CD4-positive, alpha-beta T cell treated with Interleukin-6 at 100 ng/mL for 8 hours (primary cell): ENCODE measurements at regions not wholly inside any gene's neighbourhood (a gene's known extent, or its start where the extent isn't known, plus 50 kb on each side); places are given as distances from the start of the nearest gene placed in this dataset.

ENCODE experiments used
- DNase-seq: peaks from one replicate; pipeline ENCODE4 v3.0.0-alpha.2; 2020; ENCODE audit warnings: mixed read lengths, low spot score

DNA sequence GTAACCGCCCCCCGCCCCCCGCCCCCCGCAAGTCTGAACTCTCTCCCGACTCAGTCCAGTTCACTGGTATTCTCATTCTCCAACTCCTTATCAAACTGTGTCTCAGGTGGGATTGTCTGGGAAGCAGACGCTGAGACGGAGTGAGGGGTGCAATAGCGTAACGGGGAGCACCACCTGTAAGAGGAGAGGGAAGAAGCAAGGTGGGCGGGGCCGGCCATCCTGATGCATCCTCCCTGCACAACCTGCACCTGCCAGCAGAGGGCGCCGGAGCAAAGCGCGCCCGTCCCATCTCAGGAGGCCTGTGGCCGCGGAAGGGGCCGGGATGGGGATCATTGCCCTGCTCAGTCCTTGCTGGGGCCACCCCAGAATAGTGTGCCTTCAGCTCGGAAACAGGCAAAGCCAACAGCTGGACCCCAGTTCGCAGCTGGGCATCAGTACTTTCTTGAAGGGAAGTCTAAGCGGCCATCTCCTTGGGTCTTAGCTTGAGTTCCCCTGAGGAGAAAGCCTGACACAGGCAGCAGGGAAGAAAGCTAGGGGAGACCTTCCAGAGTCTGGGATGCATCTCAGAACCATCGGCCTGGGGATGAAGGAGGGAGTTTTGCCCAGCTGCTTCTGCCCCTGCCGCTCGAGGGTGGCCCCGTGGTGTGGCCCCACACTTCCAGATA lies 208.0 kb downstream of the TFCP2L1 start:
- DNase-seq: peak; percentile 22

- no peak for DNase-seq
Observed at GRCh38 chr2:121078899-121079298, 206.1 kb downstream of the TFCP2L1 start.

GRCh38 chr2:121080013-121080772 lies 204.8 kb downstream of the TFCP2L1 start:
- no peak for DNase-seq

DNA sequence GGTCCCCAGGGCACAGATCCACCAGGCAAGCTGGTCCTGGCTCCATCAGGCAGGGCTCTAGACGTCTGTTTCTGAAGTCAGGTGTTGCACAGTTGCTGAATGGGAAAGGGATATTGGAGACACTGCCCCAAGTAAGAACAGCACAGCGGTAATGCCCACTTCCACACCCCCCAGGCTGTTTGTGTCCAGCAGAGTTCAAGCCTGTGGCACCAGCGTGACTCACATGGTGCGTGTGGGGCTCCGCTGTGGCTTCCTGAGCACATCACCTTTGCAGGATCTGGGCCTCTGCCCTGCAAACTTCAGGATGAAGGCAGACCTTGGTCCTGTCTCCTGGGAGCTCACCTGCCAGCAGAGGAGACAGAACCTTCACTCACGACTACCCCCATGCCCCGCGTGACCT lies 203.3 kb downstream of the TFCP2L1 start:
- no peak for DNase-seq

GRCh38 chr2:121082191-121082590 lies 202.8 kb downstream of the TFCP2L1 start:
- no peak for DNase-seq

GRCh38 chr2:121084130-121084680 lies 200.8 kb downstream of the TFCP2L1 start:
- no peak for DNase-seq

DNA sequence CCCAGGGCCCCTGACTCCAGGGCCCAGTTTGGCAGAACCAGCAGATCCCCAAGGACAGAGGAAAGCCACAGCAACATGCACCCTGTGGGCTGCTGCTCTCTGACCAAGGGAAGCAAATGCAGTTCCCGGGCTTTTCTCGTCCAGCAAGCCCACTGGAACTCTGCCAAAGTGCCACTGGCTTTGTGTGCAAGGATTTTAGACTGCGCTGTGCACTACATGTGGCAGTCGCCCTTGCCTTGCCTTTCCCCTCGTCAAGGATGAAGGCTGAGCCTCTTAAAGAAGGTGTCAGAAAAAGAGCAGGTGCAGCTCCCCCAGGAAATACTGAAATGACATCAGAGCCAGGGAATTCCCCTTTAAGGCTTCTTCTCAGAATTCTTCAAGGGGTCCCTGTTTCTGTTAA lies 199.2 kb downstream of the TFCP2L1 start:
- no peak for DNase-seq

- no peak for DNase-seq
Observed at GRCh38 chr2:121086450-121086849, 198.6 kb downstream of the TFCP2L1 start.

DNA sequence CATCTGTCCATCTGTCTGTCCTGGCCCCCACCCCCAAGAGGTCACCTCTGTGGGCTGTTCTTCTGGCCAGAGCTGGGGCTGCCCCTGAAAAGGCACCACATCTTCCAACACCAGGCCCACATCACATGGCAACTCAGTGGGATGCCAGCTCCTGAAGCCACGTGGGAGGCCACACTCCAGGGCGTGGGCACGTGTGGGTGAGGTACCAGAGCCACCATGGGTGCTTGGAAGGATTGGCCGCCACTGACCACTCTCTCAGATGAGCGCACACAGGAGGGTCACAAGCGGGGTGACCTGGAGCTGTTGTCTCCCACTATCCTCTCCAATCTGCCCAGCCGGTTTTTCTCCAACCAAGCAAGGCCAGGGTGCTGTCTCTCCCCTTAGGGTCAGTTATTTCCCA lies 197.9 kb downstream of the TFCP2L1 start:
- DNase-seq: no peak

DNA sequence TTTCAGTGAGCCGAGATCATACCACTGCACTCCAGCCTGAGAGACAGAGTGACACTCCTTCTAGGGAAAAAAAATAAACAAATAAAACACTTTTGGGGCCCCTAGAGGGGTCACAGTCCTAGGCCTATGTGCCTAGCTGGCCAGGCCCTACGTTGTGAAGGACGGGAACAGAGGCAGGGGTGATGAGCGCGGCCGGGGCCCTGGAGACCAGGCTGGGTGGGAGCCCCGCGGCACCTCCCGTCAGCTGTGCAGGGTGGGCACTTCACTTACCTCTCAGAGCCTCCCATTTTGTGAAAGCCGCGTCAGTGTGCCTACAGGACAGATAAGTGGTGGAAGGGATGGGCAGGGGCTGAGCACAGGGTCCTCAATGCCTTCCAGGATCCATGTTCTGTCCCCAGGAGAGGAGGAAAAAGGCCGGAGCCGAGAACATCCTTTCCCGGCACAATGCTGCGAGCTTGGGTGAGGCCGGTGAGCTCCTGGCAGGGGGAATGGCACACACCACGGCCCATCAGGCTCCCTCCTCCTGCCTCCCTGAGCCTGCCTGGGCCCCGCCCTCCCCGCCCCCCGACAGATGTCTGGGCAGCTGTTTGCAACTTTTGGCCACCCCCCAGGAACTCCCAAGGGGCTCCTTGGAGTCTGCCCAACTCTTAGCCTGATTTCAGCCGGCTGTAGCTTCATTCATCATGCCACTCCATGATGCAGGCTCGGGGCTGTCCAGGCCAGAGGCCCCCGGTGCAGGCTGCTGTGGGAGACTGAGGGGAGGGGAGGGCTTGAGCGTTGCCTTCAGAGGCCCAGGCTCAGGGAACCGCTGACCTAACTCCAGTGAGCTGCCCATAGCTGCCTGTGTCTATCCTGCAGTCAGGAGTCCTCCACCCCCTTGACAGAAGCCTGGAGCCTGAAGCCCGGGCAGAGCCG lies 196.5 kb downstream of the TFCP2L1 start:
- DNase-seq: no peak

DNA sequence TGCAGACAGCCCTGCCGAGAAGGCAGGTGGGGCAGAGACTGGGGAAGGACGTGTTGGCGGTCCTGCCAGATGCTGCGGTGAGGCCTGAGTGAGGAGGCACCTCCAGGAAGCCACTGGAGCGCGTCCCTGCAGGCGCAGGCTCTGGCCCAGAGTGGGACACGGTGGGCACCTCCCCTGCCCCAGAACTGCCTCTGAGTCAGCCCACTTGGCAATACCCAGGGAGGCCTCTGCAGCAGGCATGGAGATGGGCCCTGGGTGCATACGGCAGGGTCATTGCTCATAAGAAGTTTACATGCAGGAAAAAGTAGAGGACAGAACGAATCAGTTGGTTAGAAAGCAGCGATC lies 195.9 kb downstream of the TFCP2L1 start:
- no peak for DNase-seq

- no peak for DNase-seq
Observed at GRCh38 chr2:121090088-121090715, 194.8 kb downstream of the TFCP2L1 start.

GRCh38 chr2:121092095-121092494 lies 192.9 kb downstream of the TFCP2L1 start:
- DNase-seq: no peak

DNA sequence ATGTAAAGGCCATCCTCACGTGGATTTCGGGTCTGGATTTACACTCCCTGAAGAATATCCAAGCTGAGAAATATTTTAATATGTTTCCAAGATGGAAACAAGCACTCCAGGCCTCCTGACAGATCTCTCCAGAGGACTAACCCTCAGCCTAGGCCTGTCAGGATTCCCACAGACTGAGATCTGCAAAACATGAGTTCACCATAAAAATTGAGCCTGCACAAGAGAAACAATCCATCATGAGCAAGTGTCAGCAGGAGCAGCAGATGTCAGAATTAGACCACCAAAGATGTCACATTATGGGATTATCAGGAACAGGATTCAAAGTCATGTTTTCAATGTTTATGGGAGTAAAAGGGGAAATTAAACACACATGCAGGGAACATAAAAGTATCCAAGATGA lies 191.3 kb downstream of the TFCP2L1 start:
- DNase-seq: no peak

- no peak for DNase-seq
Observed at GRCh38 chr2:121094101-121094500, 190.9 kb downstream of the TFCP2L1 start.

GRCh38 chr2:121094845-121095244 lies 190.2 kb downstream of the TFCP2L1 start:
- DNase-seq: no peak

GRCh38 chr2:121095257-121096080 lies 189.5 kb downstream of the TFCP2L1 start:
- no peak for DNase-seq

GRCh38 chr2:121096611-121097010 lies 188.4 kb downstream of the TFCP2L1 start:
- DNase-seq: no peak

GRCh38 chr2:121098556-121098955 lies 186.4 kb downstream of the TFCP2L1 start:
- DNase-seq: no peak

GRCh38 chr2:121099329-121100290 lies 185.4 kb downstream of the TFCP2L1 start:
- DNase-seq: no peak
